CD4-positive, CD25-positive, alpha-beta regulatory T cell (primary cell): ENCODE measurements at regions not wholly inside any gene's neighbourhood (a gene's known extent, or its start where the extent isn't known, plus 50 kb on each side); places are given as distances from the start of the nearest gene placed in this dataset.
A peak's percentile ranks its signal among the peaks of the same experiment; 100 is the strongest.
"Not testable (repeated sequence)": the region's sequence is repeated elsewhere in the genome, so short reads cannot be mapped to it uniquely, and the experiment has no call there.

Experiments
- ATAC-seq, 2 donors: fragments of 150-1000 bp; cut with Tn5 transposase; one replicate each; pipeline ENCODE4 v1.10.0; 2021; ENCODE audit warnings: low read depth in 2 of 2, moderate number of reproducible peaks in 2 of 2, moderate library complexity in 1 of 2
- DNase-seq, 3 donors: peaks; one replicate each; pipeline versions ENCODE4 v3.0.0 to v3.0.0-alpha.2; 2012 to 2022; ENCODE audit warnings: mixed read lengths in 1 of 3
- H3K27ac ChIP-seq: one replicate; pipeline ENCODE4 v1.7.0; 2013; ENCODE audit warnings: mild to moderate bottlenecking, low read length; ENCODE audit not compliant: insufficient read depth, poor library complexity, severe bottlenecking
- H3K27me3 ChIP-seq: one replicate; pipeline ENCODE4 v1.7.0; 2013; ENCODE audit warnings: low read length; ENCODE audit not compliant: control insufficient read depth, insufficient read depth
- H3K36me3 ChIP-seq: one replicate; pipeline ENCODE4 v1.7.0; 2013; ENCODE audit warnings: mild to moderate bottlenecking, low read length, moderate library complexity; ENCODE audit not compliant: control insufficient read depth, insufficient read depth
- H3K4me1 ChIP-seq: 2 replicates; pipeline ENCODE4 v1.7.0; 2013; ENCODE audit warnings: mild to moderate bottlenecking, low read length; ENCODE audit not compliant: insufficient read depth, control insufficient read depth, poor library complexity, severe bottlenecking
- H3K4me3 ChIP-seq: one replicate; pipeline ENCODE4 v1.7.0; 2013; ENCODE audit warnings: low read depth, mild to moderate bottlenecking, low read length, moderate library complexity
- H3K9me3 ChIP-seq, 2 experiments: 1 replicate in 1 of 2; 2 replicates in 1 of 2; pipeline ENCODE4 v1.7.0; 2013; ENCODE audit warnings: low read length in 2 of 2, mild to moderate bottlenecking in 1 of 2, moderate library complexity in 1 of 2; ENCODE audit not compliant: control insufficient read depth in 2 of 2
- H3K27ac Mint-ChIP-seq, 3 donors: one replicate each; pipeline ENCODE4 v1.8.0; 2020 to 2022; ENCODE audit warnings: mild to moderate bottlenecking in 3 of 3, mixed read lengths in 3 of 3, moderate library complexity in 2 of 3
- H3K27me3 Mint-ChIP-seq: one replicate; pipeline ENCODE4 v1.8.0; 2022; ENCODE audit warnings: mild to moderate bottlenecking, mixed read lengths
- H3K36me3 Mint-ChIP-seq: one replicate; pipeline ENCODE4 v1.8.0; 2020; ENCODE audit warnings: mixed read lengths
- H3K4me1 Mint-ChIP-seq, 4 donors: one replicate each; pipeline ENCODE4 v1.8.0; 2020 to 2022; ENCODE audit warnings: mixed read lengths in 4 of 4, mild to moderate bottlenecking in 1 of 4
- H3K4me3 Mint-ChIP-seq, 4 donors: one replicate each; pipeline ENCODE4 v1.8.0; 2020 to 2022; ENCODE audit warnings: mild to moderate bottlenecking in 4 of 4, mixed read lengths in 4 of 4, moderate library complexity in 3 of 4
- H3K9me3 Mint-ChIP-seq, 7 donors: one replicate each; pipeline ENCODE4 v1.8.0; 2020 to 2022; ENCODE audit warnings: mixed read lengths in 7 of 7, mild to moderate bottlenecking in 3 of 7, moderate library complexity in 2 of 7

DNA sequence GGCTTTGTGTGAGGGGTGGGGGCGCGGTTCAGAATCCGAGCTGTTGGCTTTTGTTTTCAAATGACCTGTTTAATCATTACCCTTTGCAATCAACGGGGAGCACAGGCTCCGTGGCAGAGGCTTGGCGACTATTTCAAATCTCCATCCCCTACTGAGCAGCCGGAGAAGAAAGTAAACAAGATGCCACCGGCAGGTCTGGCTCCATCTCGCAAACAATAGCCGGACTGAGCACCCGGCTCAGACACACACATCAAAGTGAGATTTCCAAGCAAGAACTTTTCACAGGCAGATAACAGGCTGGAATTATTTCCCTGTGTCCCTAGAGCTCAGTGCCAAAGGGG is 143.4 kb downstream of the GTF2IRD2B start:
- not testable (repeated sequence) for H3K4me1 Mint-ChIP-seq, H3K4me1 ChIP-seq, H3K36me3 Mint-ChIP-seq, DNase-seq, H3K27ac ChIP-seq, H3K9me3 ChIP-seq, ATAC-seq, H3K4me3 ChIP-seq, H3K9me3 Mint-ChIP-seq, H3K36me3 ChIP-seq, H3K27me3 Mint-ChIP-seq, H3K27me3 ChIP-seq, H3K4me3 Mint-ChIP-seq, H3K27ac Mint-ChIP-seq

DNA sequence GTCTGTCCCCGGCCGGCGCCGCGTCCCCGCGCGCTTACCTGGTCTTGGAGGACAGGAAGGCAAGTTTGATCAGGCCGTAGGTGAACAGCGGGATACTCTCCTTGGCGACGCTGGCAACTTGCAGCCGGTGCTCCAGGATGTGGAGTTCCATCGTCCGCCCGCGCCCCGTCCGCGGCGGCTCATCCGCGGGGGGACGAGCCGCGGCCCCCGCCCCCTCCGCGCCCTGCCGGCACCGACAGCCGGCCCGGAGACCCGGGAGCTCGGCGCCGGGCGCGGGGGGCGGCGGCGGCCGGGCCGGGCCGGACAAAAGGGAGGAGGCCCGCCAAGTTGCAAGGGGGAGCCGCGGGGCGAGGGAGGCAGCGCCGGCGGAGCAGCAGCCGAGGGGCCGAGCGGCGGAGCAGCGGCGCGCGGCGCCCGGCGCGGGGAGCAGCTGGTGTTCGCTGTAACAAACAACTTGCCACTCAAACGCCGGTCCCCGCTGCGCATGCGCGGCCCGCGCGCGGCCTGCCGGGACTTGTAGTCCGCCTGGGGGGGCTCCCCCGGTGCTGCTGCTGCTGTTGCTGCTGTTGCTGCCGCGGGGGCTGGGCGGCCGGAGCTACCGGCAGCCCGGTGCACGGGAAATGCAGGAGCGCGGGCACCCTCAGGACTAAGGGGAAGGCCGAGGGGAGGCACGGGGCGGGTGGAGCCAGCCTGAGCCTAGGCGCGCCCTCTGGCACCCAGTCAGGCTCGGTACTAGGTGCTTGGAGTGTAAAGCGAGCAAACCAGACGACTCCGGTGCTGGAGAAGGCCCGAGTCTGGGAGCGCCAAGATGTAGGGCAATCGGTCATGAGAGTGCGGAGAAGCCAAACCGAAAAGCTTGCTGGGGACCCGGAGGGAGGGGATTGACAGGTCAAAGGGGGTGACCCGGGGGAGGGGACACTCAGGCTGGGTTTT is 145.1 kb downstream of the GTF2IRD2B start:
- H3K4me3 Mint-ChIP-seq = peak overlapping the region in 2 of 4 donors; percentile 69 to 71
- H3K27me3 Mint-ChIP-seq = not testable (repeated sequence)
- ATAC-seq = peak; percentile 92 to 94

DNA sequence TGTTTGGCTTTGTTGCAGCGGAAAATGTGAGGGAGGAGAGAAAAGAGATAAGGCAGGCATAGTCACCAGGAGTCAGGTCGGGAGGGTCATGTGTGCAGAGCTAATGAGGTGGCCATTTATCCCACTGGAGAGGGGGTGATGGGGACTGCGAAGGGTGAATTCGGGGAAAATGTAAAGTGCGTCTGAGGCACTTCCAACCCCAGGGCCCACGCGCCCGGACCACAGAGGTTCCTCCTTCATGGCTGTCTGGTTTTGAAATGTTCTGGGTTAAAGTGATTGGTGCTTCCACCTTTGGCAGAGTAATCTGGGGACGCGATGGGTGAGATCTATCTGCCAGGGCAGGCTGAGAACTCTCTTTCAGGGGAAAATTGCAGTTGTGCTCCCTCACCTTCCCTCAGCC is 145.9 kb downstream of the GTF2IRD2B start:
- not testable (repeated sequence) for H3K36me3 ChIP-seq, H3K27me3 ChIP-seq, H3K4me3 ChIP-seq, H3K9me3 ChIP-seq, H3K4me1 ChIP-seq, H3K9me3 Mint-ChIP-seq, H3K27ac ChIP-seq, H3K4me3 Mint-ChIP-seq, H3K27ac Mint-ChIP-seq, H3K27me3 Mint-ChIP-seq, DNase-seq, ATAC-seq, H3K36me3 Mint-ChIP-seq, H3K4me1 Mint-ChIP-seq

More for the DNA sequence above, 145.1 kb downstream of the GTF2IRD2B start:
- H3K4me1 Mint-ChIP-seq, H3K27me3 ChIP-seq, H3K27ac Mint-ChIP-seq, H3K27ac ChIP-seq, H3K36me3 ChIP-seq, H3K9me3 ChIP-seq, H3K4me3 ChIP-seq, H3K4me1 ChIP-seq, H3K36me3 Mint-ChIP-seq, H3K9me3 Mint-ChIP-seq: not testable (repeated sequence)
- DNase-seq = peak in 2 of 3 donors; percentile 62 to 63

DNA sequence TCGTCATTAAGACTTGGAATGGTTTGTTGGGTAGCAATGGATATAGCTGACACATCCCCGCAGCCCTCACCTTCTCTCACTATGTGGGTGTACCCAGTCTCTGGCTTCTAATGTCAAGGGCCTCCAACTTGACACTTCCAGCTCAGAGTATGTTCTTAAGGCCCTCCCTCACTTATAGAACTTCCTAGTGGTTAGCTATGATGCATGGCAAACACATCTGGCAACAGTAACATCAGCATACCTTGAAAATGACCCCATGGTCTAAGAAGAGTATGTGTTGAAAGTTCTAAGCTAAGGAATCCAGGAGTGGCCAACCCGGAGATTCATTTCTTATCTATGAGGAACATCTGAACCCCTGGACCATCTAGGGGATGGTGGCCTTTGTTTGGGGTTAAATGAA is 151.2 kb downstream of the GTF2IRD2B start:
- H3K27me3 ChIP-seq, H3K27me3 Mint-ChIP-seq, H3K27ac ChIP-seq, H3K36me3 Mint-ChIP-seq, H3K4me1 ChIP-seq, ATAC-seq, H3K4me3 Mint-ChIP-seq, DNase-seq, H3K27ac Mint-ChIP-seq, H3K36me3 ChIP-seq, H3K4me3 ChIP-seq, H3K4me1 Mint-ChIP-seq, H3K9me3 ChIP-seq, H3K9me3 Mint-ChIP-seq: not testable (repeated sequence)

DNA sequence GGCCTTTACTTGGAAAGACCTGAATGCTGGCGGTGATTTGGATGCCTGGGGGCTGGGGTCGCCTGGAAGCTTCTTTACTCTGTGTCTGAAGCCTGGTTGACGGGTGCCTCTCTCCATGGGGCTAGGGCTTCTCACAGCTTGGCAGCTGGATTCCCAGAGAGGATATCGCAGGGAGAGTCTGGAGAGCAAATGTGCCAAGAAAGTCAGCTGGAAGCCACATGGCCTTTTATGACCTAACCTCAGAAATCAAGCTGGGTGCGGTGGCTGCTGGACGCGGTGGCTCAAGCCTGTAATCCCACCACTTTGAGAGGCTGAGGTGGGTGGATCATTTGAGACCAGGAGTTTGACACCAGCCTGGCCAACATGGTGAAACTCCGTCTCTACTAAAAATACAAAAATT is 147.2 kb upstream of the TRIM73 start:
- not testable (repeated sequence) for H3K27me3 Mint-ChIP-seq, DNase-seq, H3K9me3 Mint-ChIP-seq, H3K9me3 ChIP-seq, H3K27me3 ChIP-seq, H3K36me3 ChIP-seq, H3K4me3 ChIP-seq, H3K36me3 Mint-ChIP-seq, ATAC-seq, H3K27ac Mint-ChIP-seq, H3K4me1 Mint-ChIP-seq, H3K4me1 ChIP-seq, H3K27ac ChIP-seq, H3K4me3 Mint-ChIP-seq

DNA sequence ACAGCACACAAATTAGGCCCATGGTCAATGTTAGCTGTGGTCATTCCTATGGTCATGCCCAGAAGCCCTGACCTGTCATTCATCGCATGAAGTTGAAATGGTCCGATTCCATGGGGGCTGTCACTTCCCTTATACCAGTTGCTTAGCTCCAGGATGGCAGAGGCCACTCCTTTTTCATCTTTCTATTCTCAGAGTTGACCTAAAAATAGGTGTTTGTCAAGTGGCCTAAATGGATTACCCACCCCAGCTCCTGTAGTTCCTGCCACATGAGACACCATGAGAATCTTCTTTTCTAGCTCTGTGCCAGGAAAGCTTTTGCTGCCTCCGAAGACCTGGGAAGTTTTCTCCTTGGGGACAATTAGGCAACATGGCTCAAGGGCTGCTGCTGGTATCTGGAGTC is 141.2 kb upstream of the TRIM73 start:
- H3K36me3 Mint-ChIP-seq, ATAC-seq, H3K27ac Mint-ChIP-seq, H3K4me1 Mint-ChIP-seq, H3K4me3 ChIP-seq, DNase-seq, H3K27me3 Mint-ChIP-seq, H3K4me1 ChIP-seq, H3K9me3 ChIP-seq, H3K4me3 Mint-ChIP-seq, H3K9me3 Mint-ChIP-seq, H3K36me3 ChIP-seq, H3K27ac ChIP-seq, H3K27me3 ChIP-seq: not testable (repeated sequence)

DNA sequence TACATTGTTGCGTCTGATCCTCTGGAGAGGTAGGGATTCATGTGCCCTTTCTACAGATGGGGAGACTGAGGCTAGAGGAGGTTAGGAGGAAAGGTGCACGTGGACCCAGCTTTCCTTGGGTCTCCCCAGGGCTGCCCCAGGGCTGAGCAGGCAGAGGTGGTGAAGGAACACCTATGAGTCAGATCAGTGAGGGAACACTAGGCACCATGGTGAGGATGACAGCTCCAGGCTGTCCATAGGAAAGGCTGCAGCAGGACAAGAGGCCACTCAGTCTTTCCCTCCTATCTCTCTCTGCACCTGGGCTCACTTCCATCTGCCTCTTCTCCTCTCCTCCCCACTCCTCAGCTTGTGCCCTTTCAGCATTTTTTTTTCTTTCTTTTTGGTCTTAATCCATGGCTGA is 138.0 kb upstream of the TRIM73 start:
- not testable (repeated sequence) for H3K27me3 ChIP-seq, H3K27me3 Mint-ChIP-seq, H3K36me3 Mint-ChIP-seq, H3K9me3 Mint-ChIP-seq, H3K27ac Mint-ChIP-seq, H3K4me3 ChIP-seq, H3K36me3 ChIP-seq, H3K4me1 ChIP-seq, H3K4me3 Mint-ChIP-seq, ATAC-seq, H3K27ac ChIP-seq, H3K9me3 ChIP-seq, DNase-seq, H3K4me1 Mint-ChIP-seq

DNA sequence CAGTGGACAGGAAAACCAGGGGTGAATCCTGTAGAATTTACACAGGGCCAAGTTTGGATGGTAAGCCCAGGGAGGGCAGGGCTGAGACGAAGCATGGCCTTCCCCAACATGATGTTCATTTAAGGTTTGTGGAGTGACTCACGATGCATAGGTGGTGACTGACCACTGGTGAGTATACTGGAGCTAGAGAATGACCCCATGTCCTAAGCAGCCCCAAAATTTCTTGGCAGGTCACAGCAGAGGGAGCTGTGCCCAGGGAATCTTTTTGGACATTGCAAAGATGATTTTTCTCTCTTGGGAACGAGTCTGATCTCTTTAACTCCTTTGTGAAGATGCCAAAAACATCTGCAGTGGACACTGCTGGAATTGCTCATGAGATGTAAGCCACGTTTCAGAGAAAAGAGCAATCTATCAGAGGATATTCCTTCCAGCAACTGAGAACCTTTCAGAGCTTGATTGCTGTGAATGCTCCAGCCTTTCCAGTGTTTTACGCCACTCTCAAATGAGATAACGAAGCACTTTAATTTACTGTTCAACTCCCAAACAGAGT is 135.9 kb upstream of the TRIM73 start:
- H3K4me1 Mint-ChIP-seq, H3K4me3 ChIP-seq, H3K36me3 Mint-ChIP-seq, H3K27ac Mint-ChIP-seq, H3K27ac ChIP-seq, H3K27me3 Mint-ChIP-seq, H3K36me3 ChIP-seq, H3K4me3 Mint-ChIP-seq, H3K9me3 ChIP-seq, H3K9me3 Mint-ChIP-seq, H3K4me1 ChIP-seq, H3K27me3 ChIP-seq, DNase-seq, ATAC-seq: not testable (repeated sequence)
